WTC11 (cell line): ENCODE measurements at regions not wholly inside any gene's neighbourhood (a gene's known extent, or its start where the extent isn't known, plus 50 kb on each side); places are given as distances from the start of the nearest gene placed in this dataset.

Source experiments
- ATF1 ChIP-seq: sonication (generic); formaldehyde crosslinking; IDR thresholded peaks from 2 replicates; pipeline ENCODE4 v1.8.1; 2023; ENCODE audit warnings: mild to moderate bottlenecking, moderate library complexity, missing genetic modification reagents
- CREB1 ChIP-seq: sonication (generic); formaldehyde crosslinking; IDR thresholded peaks from 2 replicates; pipeline ENCODE4 v1.8.0; 2023; ENCODE audit warnings: mild to moderate bottlenecking, missing genetic modification reagents
- CTCF ChIP-seq: fragments of 200-600 bp; IDR thresholded peaks from 2 replicates; pipeline ENCODE4 v1.8.0; 2022; ENCODE audit warnings: antibody characterized with exemption
- FOXJ3 ChIP-seq: sonication (generic); formaldehyde crosslinking; IDR thresholded peaks from 2 replicates; pipeline ENCODE4 v1.9.0; 2021; ENCODE audit warnings: missing genetic modification reagents, mild to moderate bottlenecking, borderline replicate concordance
- HMGXB4 ChIP-seq: sonication (generic); formaldehyde crosslinking; IDR thresholded peaks from 2 replicates; pipeline ENCODE4 v1.8.1; 2023; ENCODE audit warnings: mild to moderate bottlenecking, moderate library complexity, missing genetic modification reagents
- IRF2 ChIP-seq: sonication (generic); formaldehyde crosslinking; IDR thresholded peaks from 2 replicates; pipeline ENCODE4 v1.8.0; 2022; ENCODE audit warnings: low read depth, missing genetic modification reagents, borderline replicate concordance
- NR2C2 ChIP-seq: sonication (generic); formaldehyde crosslinking; IDR thresholded peaks from 2 replicates; pipeline ENCODE4 v1.8.0; 2022; ENCODE audit warnings: mild to moderate bottlenecking, missing genetic modification reagents
- SMAD3 ChIP-seq: sonication (generic); formaldehyde crosslinking; IDR thresholded peaks from 2 replicates; pipeline ENCODE4 v1.8.0; 2022; ENCODE audit warnings: missing genetic modification reagents, mild to moderate bottlenecking, borderline replicate concordance
- SMAD4 ChIP-seq: sonication (generic); formaldehyde crosslinking; IDR thresholded peaks from 2 replicates; pipeline ENCODE4 v1.8.0; 2022; ENCODE audit warnings: mild to moderate bottlenecking, missing genetic modification reagents
- TCF7 ChIP-seq: sonication (generic); formaldehyde crosslinking; IDR thresholded peaks from 2 replicates; pipeline ENCODE4 v1.8.0; 2022; ENCODE audit warnings: mild to moderate bottlenecking, low read depth, missing genetic modification reagents, moderate library complexity
- ZNF281 ChIP-seq: sonication (generic); formaldehyde crosslinking; IDR thresholded peaks from 2 replicates; pipeline ENCODE4 v1.8.0; 2023; ENCODE audit warnings: mild to moderate bottlenecking, missing genetic modification reagents
- TF ChIP-seq, protein P1 (sequence below): sonication (generic); formaldehyde crosslinking; IDR thresholded peaks from 2 replicates; pipeline ENCODE4 v1.8.1; 2023; ENCODE audit warnings: mild to moderate bottlenecking, missing genetic modification reagents

DNA sequence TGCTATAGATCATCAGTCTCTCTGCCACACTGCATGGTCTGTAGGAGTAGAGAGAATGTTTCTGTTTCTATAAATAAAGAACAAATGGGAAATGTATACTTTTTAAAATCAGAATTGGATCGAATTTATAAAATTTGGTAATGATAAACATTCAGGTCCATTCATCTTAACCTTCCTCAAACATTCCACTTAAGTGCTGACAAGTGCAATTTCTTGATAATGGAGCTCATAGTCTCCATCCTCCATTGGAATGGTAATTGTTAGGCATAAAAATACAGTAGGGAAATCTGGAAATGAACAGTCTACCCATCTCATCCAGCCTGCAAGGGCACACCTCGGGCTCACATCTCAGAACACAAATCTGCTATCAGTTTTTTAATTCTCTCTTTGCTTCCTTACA, 122.6 kb upstream of the PACRGL start:
- TF ChIP-seq HMGXB4 (no peak), CTCF (no peak), TCF7 (CRISPR knock-in tag) (no peak), SMAD4 (CRISPR knock-in tag) (no peak), NR2C2 (CRISPR knock-in tag) (no peak), ZNF281 (no peak), FOXJ3 (CRISPR knock-in tag) (no peak), CREB1 (CRISPR knock-in tag) (no peak), SMAD3 (CRISPR knock-in tag) (no peak), IRF2 (CRISPR knock-in tag) (no peak), ATF1 (CRISPR knock-in tag) (no peak)
- TF ChIP-seq, protein P1, sequence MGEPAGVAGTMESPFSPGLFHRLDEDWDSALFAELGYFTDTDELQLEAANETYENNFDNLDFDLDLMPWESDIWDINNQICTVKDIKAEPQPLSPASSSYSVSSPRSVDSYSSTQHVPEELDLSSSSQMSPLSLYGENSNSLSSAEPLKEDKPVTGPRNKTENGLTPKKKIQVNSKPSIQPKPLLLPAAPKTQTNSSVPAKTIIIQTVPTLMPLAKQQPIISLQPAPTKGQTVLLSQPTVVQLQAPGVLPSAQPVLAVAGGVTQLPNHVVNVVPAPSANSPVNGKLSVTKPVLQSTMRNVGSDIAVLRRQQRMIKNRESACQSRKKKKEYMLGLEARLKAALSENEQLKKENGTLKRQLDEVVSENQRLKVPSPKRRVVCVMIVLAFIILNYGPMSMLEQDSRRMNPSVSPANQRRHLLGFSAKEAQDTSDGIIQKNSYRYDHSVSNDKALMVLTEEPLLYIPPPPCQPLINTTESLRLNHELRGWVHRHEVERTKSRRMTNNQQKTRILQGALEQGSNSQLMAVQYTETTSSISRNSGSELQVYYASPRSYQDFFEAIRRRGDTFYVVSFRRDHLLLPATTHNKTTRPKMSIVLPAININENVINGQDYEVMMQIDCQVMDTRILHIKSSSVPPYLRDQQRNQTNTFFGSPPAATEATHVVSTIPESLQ (CRISPR knock-in tag): no peak
